ENCODE measurements at regions not wholly inside any gene's neighbourhood (a gene's known extent, or its start where the extent isn't known, plus 50 kb on each side); places are given as distances from the start of the nearest gene placed in this dataset.
"Not testable (repeated sequence)": the region's sequence is repeated elsewhere in the genome, so short reads cannot be mapped to it uniquely, and the experiment has no call there.

DNA sequence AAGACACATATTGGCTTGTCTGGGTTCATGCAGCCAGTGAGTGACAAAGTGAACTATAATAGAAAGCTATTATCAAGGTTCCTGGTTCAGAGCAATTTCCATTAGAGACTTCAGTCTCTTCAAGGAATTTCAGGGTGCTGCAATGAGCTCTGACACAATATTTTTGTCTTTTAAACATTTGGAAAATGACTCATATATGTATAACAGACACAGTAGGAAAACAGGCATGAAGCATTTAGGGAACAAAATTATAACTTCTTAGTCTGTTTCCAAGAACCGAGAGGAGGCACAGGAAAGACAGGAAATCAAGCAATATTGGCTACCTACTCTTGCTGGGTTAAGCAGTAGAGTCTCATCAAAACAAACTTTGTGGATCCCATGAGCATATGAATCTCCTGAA lies 170.4 kb downstream of the PTPRC start:
- no peak for DNase-seq

- no peak for DNase-seq
Observed at GRCh38 chr1:198811449-198811848, 172.6 kb downstream of the PTPRC start.

- no peak for DNase-seq
Observed at GRCh38 chr1:198823626-198824025, 184.8 kb downstream of the PTPRC start.

- no peak for DNase-seq
Observed at GRCh38 chr1:198825254-198825653, 186.4 kb downstream of the PTPRC start.

DNA sequence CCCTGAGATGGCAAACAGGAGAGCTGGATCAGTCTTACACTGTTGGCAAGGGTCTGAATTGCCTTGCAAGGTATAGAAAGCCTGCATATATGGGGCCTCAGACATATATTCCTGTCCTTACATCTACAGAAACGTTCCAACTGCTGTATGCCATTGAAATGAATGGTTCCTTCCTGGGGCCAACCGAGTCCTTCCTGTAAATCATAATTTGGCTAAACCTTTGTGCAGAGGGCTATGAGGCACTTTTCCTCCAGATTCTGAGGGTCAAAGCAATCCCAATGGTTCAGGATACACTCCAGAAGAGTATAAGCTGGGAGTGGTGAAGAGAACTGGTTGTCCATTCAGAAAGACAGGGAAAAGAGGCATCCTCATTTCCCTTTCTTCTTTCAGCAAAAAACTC lies 190.5 kb downstream of the PTPRC start:
- no peak for DNase-seq

DNA sequence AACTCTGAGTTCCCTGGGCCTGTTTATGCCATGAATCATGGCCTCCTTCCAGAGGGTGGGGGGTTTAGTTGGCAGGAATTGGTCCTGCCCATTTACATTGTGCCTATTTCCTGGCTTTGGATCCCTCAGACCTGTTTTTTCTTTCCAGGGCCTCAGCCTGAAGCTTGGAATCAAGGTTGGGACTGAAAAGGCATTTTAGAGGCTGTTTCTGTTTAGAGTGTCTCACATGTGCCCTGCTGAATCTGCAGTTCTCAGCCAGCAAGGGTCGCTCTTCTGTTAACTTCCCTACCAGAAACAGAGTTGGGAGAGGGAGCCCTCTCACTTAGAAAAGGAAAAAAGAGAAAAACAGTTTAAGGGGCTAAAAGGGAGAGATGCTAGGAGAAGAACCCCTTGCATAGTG lies 191.1 kb downstream of the PTPRC start:
- no peak for DNase-seq

DNA sequence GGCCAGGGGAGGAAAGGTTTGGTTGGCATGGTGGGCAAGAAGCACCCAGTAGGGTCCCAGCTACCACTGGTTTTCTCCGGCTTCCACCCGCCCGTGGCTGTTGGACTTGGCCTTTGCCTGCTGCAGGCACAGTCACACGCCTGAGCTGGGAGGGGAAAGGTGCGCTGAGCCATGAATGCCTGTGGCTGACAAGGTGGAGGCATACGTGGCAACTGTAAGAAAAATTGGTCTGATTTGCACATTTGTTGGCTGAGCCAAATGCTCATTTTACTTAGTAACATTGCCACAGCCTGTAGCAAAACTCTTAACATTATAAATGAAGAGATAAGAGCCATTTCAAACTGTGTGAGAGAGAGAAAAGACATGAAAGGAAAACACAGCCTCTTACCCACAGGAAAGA lies 191.6 kb downstream of the PTPRC start:
- DNase-seq: no peak

DNA sequence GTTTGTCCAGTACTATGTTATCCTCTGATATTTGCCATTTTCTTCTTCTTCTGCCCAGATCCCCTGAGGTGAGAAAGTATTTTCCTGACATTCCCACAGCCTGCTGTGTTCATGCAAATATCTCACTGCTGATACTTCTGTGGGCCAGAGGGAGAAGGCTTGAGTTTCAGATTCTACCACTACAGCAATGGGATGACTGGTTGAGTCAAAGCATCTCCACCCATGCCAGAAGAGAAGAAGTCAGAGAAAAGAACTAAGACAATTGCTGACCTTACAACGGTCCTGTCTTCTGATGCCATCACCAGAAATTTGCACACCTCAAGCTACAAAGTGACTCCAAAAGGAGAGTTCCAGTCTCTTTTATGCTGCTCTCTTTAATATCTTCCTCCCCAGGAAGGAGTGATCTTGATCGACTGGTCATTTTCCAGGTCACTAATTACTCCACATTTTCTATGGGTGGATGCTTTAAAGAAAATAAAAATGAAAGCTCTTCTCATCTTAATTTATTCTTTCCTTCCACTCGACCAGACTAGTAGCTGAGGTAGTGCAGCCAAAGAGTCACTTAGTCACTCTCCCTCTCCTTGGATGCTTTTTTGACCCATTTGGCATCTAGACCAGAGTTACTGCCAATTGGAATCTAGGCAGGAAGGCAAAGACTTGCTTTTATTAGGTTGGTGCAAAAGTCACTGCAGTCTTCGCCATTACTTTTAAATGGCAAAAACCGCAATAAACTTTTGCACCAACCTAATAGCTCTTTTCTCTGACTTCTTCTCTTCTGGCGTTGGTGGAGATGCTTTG lies 195.1 kb downstream of the PTPRC start:
- DNase-seq: no peak

DNA sequence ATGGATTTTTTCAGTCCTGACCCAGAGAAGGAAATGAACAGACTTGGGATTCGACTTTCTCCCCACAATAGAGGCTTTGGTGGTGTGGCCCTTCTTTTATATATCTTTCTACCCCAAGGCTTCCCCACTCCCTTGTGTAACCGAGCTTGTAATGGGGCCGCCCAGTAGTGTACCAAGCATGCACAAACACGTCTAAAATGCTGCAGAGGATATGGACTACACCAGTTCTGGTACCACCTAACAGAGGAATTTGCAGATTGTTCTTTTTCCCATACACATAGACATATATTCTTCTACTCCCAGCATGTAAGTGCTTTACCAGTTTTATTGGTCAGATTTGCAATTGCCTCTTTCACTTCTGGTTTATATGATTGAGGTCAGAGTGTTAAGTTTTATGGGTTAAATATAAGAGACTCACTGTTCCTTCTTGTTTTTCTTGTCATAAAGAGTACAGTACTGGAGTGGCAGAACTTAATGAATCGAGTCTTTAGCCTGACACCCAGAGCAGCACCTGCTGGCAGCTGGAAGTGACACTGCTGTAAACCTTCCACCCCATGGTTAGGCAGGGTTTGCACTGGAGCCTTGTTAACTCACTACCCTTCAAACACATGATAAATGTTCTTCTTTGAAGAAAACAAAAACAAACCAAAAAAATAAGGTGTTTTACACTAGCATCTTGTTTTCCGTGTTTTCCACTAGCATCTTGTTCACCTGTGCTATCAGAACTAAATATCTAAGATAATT lies 198.6 kb downstream of the PTPRC start:
- no peak for DNase-seq

GRCh38 chr1:198838022-198838342 lies 199.1 kb downstream of the PTPRC start:
- no peak for DNase-seq

- DNase-seq: no peak
Observed at GRCh38 chr1:198841477-198841876, 202.6 kb downstream of the PTPRC start.

- no peak for DNase-seq
Observed at GRCh38 chr1:198842686-198843085, 203.8 kb downstream of the PTPRC start.

- no peak for DNase-seq
Observed at GRCh38 chr1:198845271-198845670, 206.4 kb downstream of the PTPRC start.

DNA sequence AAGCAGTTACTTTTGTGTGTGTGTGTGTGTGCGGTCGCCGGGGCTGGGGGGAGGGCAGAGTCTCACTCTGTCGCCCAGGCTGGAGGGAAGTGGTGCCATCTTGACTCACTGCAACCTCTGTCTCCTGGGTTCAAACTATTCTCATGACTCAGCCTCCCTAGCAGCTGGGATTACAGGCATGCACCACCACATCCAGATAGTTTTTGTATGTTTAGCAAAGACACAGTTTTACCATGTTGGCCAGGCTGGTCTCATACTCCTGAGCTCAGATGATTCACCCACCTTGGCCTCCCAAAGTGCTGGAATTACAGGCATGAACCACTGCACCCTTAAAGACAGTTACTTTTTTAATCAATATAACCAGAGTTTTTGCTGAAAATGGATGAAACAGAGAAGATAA lies 207.0 kb downstream of the PTPRC start:
- DNase-seq: no peak

DNA sequence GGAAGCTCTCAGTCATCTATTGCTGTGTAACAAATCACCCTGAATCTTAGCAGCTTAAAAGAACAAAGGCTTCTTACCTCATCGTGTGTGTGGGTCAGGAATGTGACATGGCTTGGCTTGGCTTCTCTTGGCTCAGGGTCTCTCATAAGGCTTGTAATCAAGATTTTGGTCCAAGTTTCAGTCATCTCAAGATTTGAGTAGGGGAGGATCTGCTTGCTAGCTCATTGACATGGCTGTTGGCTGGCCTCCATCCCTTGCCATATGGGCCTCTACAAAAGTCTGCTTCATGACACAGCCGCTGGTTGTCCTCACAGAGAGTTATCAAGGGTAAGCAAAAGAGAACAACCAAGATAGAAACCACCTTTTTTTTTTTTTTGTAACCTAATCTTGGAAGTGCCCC lies 207.7 kb downstream of the PTPRC start:
- no peak for DNase-seq

DNA sequence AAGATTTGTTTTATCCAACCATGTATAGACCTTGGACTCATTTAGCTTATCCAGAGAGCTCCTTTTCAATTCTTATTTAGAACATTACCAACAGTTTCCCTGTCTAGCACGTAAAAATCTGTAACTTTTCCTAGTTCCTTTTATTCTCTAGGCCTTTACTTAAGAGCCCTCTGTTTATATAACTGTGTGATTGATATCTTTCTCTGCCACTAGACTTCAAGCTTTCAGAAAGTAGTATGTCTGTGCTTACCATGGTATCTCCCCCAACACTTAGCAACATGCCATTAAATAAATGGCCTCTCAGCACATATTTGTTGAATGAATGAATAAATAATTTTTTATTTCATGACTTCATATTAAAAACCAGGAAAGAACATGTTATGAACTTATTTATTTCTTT lies 209.4 kb downstream of the PTPRC start:
- no peak for DNase-seq

DNA sequence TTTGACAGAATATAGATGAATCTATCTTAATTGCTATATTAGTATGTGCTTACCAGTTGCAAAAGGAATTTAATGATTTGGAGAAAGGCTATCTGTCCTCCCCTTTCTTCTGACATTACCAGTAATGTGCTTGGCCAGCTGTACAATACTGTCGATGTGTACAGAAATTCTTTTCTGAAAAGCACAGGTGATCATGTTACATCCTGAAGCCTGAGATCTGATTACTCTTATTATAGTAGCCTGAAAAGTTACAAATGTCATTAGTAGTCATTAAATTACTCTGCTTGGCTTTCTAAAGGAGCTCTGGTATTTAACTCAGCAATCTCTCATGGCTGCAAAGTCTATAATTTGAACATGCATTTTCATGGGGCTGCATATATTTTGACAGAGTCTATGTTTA lies 209.8 kb downstream of the PTPRC start:
- DNase-seq: no peak

DNA sequence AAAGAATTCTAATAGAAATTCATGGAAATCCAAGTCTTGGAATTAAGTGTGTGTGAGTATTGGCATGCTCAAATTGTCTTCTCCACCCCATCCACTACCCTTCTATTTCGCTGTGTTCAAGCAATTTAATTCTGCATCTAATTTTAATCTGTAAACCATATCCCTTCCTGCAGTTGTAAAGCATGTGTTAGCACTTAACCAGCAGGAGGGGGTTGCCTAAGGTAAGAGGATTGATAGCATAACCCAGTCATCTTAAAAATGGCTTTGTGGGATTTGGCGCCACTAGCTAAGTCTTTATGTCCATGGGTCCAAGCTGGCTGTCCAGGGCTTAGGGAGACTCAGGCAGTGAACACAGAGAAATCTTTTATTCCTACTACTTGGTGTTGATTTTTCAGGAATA lies 210.3 kb downstream of the PTPRC start:
- DNase-seq: no peak

DNA sequence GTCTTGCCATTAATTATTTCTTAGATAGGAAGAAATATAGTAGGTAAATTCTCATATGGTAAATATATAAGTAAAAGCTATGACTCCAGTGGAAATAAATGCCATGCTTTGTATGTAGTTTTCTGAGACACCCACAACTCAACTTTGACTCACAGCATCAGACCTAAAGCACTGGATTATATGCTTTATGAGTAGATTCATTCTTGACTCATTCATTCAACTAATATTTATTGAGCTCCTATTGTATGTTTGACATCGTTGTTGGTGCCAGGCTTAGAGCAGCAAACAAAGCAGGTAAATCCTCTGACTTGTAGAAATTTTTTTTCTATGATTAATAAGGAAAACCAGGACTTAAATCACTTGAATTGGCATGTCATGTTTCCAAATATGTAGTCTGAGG lies 211.4 kb downstream of the PTPRC start:
- DNase-seq: no peak

DNA sequence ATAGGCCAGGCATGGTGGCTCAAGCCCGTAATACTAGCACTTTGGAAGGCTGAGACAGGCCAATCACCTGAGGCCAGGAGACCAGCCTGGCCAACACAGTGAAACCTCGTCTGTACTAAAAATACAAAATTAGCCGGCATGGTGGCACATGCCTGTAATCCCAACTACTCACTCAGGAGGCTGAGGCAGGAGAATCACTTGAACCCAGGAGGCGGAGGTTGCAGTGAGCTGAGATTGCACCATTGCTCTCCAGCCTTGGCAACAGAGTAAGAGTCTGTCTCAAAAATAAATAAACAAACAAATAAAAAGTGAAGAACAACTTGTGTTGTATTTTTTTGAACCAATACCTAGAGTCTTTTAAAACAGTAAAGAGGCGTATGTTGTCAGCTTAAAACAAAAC lies 212.1 kb downstream of the PTPRC start:
- DNase-seq: not testable (repeated sequence)

- DNase-seq: no peak
Observed at GRCh38 chr1:198856601-198857000, 217.8 kb downstream of the PTPRC start.

- DNase-seq: no peak
Observed at GRCh38 chr1:198858033-198858432, 219.2 kb downstream of the PTPRC start.

DNA sequence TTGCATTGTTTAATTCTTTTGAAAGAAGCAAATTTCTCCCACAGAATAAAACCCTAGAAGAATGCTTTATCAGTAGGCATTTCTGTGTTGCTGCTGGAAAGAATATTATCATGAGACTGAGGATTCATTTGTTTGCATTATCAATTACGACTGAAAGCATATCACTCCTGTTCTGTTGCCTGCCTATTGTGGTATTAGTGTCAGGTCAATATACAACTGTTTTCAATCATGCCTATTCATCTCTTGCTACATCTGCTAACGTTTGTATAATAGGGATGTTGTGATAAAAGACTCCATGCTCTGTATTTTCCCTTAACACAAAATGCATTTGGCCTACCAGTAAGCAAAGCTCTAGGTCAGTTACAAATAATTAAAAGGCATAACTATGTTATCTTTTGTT lies 221.5 kb downstream of the PTPRC start:
- DNase-seq: no peak

DNA sequence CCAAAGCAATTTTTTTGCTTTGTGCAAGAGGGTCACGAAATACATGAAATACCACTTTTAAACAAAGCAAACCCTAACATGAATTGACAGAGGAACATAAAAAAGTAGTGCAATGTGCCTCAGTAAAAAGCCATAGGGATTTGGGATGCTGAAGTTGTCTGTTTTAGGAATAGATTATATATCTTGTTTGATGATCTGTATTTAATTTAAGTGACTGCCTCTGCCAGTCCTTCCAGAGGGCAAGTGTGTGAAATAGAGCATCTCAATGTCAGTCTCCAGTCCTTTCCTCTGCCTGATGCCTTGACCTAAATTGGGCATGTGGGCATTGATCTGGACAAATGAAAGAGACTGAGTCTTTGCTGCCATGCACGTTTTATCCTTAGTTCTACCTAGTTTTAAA lies 222.8 kb downstream of the PTPRC start:
- no peak for DNase-seq

- no peak for DNase-seq
Observed at GRCh38 chr1:198864695-198865094, 225.9 kb downstream of the PTPRC start.
